ENCODE measurements at regions not wholly inside any gene's neighbourhood (a gene's known extent, or its start where the extent isn't known, plus 50 kb on each side); places are given as distances from the start of the nearest gene placed in this dataset.

- H3K4me1 ChIP-seq: no peaks in the 10 kb centered on the region
- DNase-seq (ENCODE audit: extremely low spot score in 2 of 2): no peak
- no peaks in the 10 kb centered on the region for H3K36me3 ChIP-seq
- intact Hi-C loops (cut with DNase I): no loop called here
- no peaks in the 10 kb centered on the region for H3K9me3 ChIP-seq
- no peak overlapping the region for H3K4me3 ChIP-seq
- no peak overlapping the region for H3K27ac ChIP-seq
- TF ChIP-seq CTCF (IDR thresholded peaks at IDR 0.05): no peak
- no peak for TF ChIP-seq POLR2A (IDR thresholded peaks at IDR 0.05)
- no peak for TF ChIP-seq POLR2AphosphoS5 (IDR thresholded peaks at IDR 0.05; ENCODE audit: insufficient read depth in 1 of 2, low read depth in 1 of 2)
- no peaks in the 10 kb centered on the region for H3K27me3 ChIP-seq
These were observed 76.0 kb upstream of the ADGRB3 start for GRCh38 chr6:68559070-68559469.

DNA sequence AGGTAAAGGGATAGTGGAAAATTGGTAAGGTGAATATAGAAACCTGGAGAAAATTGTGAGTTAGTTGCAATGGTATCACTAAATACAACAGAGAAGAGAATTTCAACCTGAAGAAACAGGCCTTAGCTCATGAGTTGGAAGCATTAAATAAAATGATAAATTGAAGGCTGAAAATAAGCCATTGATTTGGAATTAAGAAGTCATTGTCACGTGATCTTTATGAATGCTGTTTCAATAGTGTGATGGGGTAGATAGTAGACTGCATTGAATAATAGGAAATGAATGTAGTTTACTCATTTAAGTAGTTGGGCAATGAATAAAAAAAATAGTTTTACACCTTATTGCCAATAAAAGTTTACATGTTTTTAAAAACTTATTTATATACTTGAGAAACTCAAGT, 88.5 kb upstream of the ADGRB3 start:
- no peaks in the 10 kb centered on the region for H3K36me3 ChIP-seq
- H3K27me3 ChIP-seq: no peaks in the 10 kb centered on the region
- no peaks in the 10 kb centered on the region for H3K4me1 ChIP-seq
- intact Hi-C loops (cut with DNase I): no loop called here
- no peak overlapping the region for H3K4me3 ChIP-seq
- TF ChIP-seq CTCF (IDR thresholded peaks at IDR 0.05): no peak
- TF ChIP-seq POLR2AphosphoS5 (IDR thresholded peaks at IDR 0.05; ENCODE audit: insufficient read depth in 1 of 2, low read depth in 1 of 2): no peak
- TF ChIP-seq POLR2A (IDR thresholded peaks at IDR 0.05): no peak
- no peaks in the 10 kb centered on the region for H3K9me3 ChIP-seq
- no peak overlapping the region for H3K27ac ChIP-seq
- DNase-seq (ENCODE audit: extremely low spot score in 2 of 2): no peak

GRCh38 chr6:68544450-68544849, 90.6 kb upstream of the ADGRB3 start:
- no peaks in the 10 kb centered on the region for H3K4me1 ChIP-seq
- no peaks in the 10 kb centered on the region for H3K27me3 ChIP-seq
- no peak overlapping the region for H3K4me3 ChIP-seq
- no peaks in the 10 kb centered on the region for H3K9me3 ChIP-seq
- H3K36me3 ChIP-seq: no peaks in the 10 kb centered on the region
- intact Hi-C loops (cut with DNase I): no loop called here
- TF ChIP-seq POLR2A (IDR thresholded peaks at IDR 0.05) (no peak), CTCF (IDR thresholded peaks at IDR 0.05) (no peak), POLR2AphosphoS5 (IDR thresholded peaks at IDR 0.05; ENCODE audit: insufficient read depth in 1 of 2, low read depth in 1 of 2) (no peak)
- H3K27ac ChIP-seq: no peak overlapping the region
- DNase-seq (ENCODE audit: extremely low spot score in 2 of 2): no peak

DNA sequence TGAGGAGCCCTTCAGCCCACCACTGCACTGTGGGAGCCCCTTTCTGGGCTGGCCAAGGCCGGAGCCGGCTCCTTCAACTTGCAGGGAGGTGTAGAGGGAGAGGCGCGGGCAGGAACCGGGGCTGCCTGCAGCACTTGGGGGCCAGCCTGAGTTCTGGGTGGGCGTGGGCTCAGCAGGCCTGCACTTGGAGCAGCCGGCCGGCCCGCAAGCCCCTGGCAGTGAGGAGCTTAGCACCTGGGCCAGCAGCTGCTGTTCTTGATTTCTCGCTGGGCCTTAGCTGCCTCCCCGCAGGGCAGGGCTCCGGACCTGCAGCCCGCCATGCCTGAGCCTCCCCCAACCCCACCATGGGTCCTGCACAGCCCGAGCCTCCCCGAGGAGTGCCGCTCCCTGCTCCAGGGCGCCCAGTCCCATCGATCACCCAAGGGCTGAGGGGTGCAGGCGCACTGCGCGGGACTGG, 101.7 kb upstream of the ADGRB3 start:
- Histone ChIP-seq H3K4me3 (no peak overlapping the region), H3K9me3 (no peaks in the 10 kb centered on the region), H3K36me3 (no peaks in the 10 kb centered on the region), H3K27me3 (no peaks in the 10 kb centered on the region), H3K27ac (no peak overlapping the region), H3K4me1 (no peaks in the 10 kb centered on the region)
- no peak for TF ChIP-seq CTCF (IDR thresholded peaks at IDR 0.05)
- TF ChIP-seq POLR2AphosphoS5 (IDR thresholded peaks at IDR 0.05; ENCODE audit: insufficient read depth in 1 of 2, low read depth in 1 of 2): no peak
- no peak for TF ChIP-seq POLR2A (IDR thresholded peaks at IDR 0.05)
- intact Hi-C loops (cut with DNase I): no loop called here
- DNase-seq (ENCODE audit: extremely low spot score in 2 of 2): no peak

DNA sequence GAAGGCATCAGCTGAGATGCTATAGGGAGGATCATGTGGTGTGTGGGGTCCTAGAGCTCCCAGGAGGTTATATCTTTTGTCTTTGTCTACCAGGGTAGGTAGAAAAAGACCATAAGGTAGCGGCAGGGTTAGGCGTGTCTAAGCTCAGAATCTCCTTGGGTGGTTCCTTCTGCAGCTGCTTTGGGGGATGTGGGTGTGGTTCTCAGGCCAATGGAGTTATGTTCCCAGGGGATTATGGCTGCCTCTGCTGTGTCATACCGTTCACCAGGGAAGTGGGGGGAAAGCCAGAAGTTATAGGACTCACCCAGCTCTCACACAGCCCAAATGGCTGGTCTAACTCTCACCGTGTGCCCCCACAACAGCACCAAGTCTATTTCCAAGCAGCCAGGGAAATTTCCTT, 107.4 kb upstream of the ADGRB3 start:
- TF ChIP-seq CTCF (IDR thresholded peaks at IDR 0.05) (no peak), POLR2A (IDR thresholded peaks at IDR 0.05) (no peak), POLR2AphosphoS5 (IDR thresholded peaks at IDR 0.05; ENCODE audit: insufficient read depth in 1 of 2, low read depth in 1 of 2) (no peak)
- intact Hi-C loops (cut with DNase I): no loop called here

More for the DNA sequence above, 107.4 kb upstream of the ADGRB3 start:
- Histone ChIP-seq H3K27me3 (no peaks in the 10 kb centered on the region), H3K4me1 (no peaks in the 10 kb centered on the region), H3K36me3 (no peaks in the 10 kb centered on the region), H3K27ac (no peak overlapping the region), H3K4me3 (no peak overlapping the region), H3K9me3 (no peaks in the 10 kb centered on the region)
- DNase-seq (ENCODE audit: extremely low spot score in 2 of 2): no peak

All from vagina (tissue), 2 donors.